Endothelial cell (in vitro differentiated cells): ENCODE measurements at regions not wholly inside any gene's neighbourhood (a gene's known extent, or its start where the extent isn't known, plus 50 kb on each side); places are given as distances from the start of the nearest gene placed in this dataset.
"Not testable (repeated sequence)": the region's sequence is repeated elsewhere in the genome, so short reads cannot be mapped to it uniquely, and the experiment has no call there.

ENCODE experiments used
- DNase-seq: peaks from one replicate; pipeline ENCODE4 v3.0.0; 2021; ENCODE audit warnings: low spot score
- H3K27ac Mint-ChIP-seq: one replicate; pipeline ENCODE4 v1.8.0; 2021; ENCODE audit warnings: mixed read lengths, inconsistent platforms; ENCODE audit not compliant: unreplicated experiment
- H3K27me3 Mint-ChIP-seq: one replicate; pipeline ENCODE4 v1.8.0; 2021; ENCODE audit warnings: mild to moderate bottlenecking, moderate library complexity, mixed read lengths, inconsistent platforms; ENCODE audit not compliant: unreplicated experiment
- H3K36me3 Mint-ChIP-seq: one replicate; pipeline ENCODE4 v1.8.0; 2021; ENCODE audit warnings: mild to moderate bottlenecking, low read depth, mixed read lengths, inconsistent platforms; ENCODE audit not compliant: unreplicated experiment
- H3K4me1 Mint-ChIP-seq: one replicate; pipeline ENCODE4 v1.8.0; 2021; ENCODE audit warnings: mild to moderate bottlenecking, mixed read lengths, inconsistent platforms; ENCODE audit not compliant: unreplicated experiment
- H3K4me3 Mint-ChIP-seq: one replicate; pipeline ENCODE4 v1.8.0; 2021; ENCODE audit warnings: mild to moderate bottlenecking, mixed read lengths, inconsistent platforms; ENCODE audit not compliant: unreplicated experiment
- H3K9me3 Mint-ChIP-seq: one replicate; pipeline ENCODE4 v1.8.0; 2021; ENCODE audit warnings: mixed read lengths, inconsistent platforms; ENCODE audit not compliant: unreplicated experiment
- TF ChIP-seq, protein P1 (sequence below): fragments of 200-600 bp; sonication (generic); IDR thresholded peaks from one replicate; pipeline ENCODE4 v1.5.0; 2021; ENCODE audit warnings: antibody characterized with exemption; ENCODE audit not compliant: unreplicated experiment

DNA sequence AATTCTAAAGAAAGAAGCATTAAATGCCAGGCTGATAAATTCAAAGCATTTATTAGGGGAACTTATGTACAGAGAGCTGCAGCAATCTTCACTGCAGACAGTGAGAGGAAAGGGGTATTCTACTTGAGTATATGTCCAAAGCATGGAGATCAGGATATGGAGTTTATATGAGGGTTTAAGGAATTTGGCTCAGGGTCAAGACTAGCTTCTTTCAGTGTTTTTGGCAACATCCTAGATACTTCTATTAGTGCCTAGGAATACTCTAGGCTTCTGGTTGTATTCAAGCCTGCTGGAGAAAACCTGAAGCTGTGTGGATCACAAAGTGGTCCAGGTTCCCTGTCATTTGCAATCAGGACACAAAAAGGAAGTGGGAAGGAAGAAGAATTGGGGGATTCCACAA lies 194.6 kb downstream of the CETN3 start:
- Mint-ChIP-seq H3K27me3 (no peaks in the 10 kb centered on the region), H3K27ac (no peak overlapping the region), H3K4me1 (no peaks in the 10 kb centered on the region), H3K36me3 (no peaks in the 10 kb centered on the region), H3K9me3 (no peaks in the 10 kb centered on the region), H3K4me3 (no peak overlapping the region)
- TF ChIP-seq, protein P1, sequence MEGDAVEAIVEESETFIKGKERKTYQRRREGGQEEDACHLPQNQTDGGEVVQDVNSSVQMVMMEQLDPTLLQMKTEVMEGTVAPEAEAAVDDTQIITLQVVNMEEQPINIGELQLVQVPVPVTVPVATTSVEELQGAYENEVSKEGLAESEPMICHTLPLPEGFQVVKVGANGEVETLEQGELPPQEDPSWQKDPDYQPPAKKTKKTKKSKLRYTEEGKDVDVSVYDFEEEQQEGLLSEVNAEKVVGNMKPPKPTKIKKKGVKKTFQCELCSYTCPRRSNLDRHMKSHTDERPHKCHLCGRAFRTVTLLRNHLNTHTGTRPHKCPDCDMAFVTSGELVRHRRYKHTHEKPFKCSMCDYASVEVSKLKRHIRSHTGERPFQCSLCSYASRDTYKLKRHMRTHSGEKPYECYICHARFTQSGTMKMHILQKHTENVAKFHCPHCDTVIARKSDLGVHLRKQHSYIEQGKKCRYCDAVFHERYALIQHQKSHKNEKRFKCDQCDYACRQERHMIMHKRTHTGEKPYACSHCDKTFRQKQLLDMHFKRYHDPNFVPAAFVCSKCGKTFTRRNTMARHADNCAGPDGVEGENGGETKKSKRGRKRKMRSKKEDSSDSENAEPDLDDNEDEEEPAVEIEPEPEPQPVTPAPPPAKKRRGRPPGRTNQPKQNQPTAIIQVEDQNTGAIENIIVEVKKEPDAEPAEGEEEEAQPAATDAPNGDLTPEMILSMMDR, result no peak
- no peak for DNase-seq

DNA sequence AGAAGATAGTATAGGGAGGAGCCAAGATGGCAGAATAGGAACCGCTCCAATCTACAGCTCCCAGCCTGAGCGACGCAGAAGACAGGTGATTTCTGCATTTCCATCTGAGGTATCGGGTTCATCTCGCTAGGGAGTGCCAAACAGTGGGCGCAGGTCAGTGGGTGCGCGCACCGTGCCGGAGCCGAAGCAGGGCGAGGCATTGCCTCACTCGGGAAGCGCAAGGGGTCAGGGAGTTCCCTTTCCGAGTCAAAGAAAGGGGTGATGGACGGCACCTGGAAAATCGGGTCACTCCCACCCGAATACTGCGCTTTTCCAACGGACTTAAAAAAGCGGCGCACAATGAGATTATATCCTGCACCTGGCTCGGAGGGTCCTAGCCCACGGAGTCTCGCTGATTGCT lies 201.2 kb downstream of the CETN3 start:
- not testable (repeated sequence) for H3K36me3 Mint-ChIP-seq, H3K9me3 Mint-ChIP-seq, DNase-seq, H3K4me1 Mint-ChIP-seq, H3K27me3 Mint-ChIP-seq, H3K27ac Mint-ChIP-seq
- H3K4me3 Mint-ChIP-seq, result peak overlapping the region; percentile 42

DNA sequence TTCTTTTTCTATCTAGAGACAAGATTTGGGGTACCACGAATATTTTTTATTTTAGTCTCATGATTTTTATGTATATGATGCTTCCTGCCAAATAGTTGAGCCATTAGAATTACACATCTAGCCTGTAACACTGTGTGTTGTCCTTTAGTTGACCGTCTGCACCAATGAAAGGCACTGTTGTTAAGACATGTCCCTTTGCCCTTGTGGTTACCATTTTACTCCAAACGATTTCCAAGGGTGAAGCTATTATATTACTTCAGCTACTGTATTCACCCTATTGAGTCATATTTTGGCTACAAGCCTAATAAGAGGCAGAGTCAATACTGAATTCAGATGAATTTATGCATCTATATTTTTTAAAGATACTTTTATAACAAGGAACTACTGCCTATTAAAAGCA lies 207.6 kb downstream of the CETN3 start:
- Mint-ChIP-seq H3K9me3 (no peaks in the 10 kb centered on the region), H3K36me3 (no peaks in the 10 kb centered on the region), H3K4me3 (no peak overlapping the region), H3K27ac (no peak overlapping the region), H3K4me1 (peaks cover 6% of the 10 kb centered on the region), H3K27me3 (no peaks in the 10 kb centered on the region)
- no peak for DNase-seq
- TF ChIP-seq, protein P1, result no peak

DNA sequence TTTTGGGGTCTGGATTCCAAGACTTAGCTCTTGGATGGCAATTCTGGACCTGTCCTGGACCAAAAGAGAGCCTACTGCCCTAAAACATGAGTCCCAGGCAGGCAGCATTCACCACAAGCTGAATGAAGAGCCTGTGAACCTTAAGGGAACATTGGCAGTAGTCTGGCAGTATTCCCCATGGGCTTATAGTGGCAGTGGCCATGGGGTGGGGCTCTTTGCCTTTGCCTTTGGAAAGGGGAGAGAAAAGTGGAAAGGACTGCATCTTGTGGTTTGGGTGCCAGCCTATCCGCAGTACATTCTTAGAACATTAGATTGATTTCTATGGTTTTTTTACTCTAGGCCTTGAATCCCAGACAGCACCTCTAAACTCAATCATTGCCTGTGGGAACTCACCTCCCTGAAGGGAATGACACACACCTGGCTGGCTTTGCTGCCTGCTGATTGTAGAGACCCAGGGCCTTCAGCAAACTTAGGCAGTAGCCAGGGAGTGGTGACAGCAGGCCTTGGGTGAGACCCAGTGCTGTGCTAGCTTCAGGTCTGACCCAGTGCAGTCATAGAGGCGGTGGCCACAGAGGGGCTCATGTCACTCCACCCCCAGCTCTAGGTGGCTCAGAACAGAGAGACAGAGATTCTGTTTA lies 216.3 kb downstream of the CETN3 start:
- Mint-ChIP-seq H3K27ac (no peak overlapping the region), H3K9me3 (peaks cover 5% of the 10 kb centered on the region), H3K4me1 (peaks cover 8% of the 10 kb centered on the region), H3K36me3 (no peaks in the 10 kb centered on the region), H3K4me3 (no peak overlapping the region), H3K27me3 (peaks cover 2% of the 10 kb centered on the region)
- TF ChIP-seq, protein P1, result no peak
- DNase-seq, result no peak

DNA sequence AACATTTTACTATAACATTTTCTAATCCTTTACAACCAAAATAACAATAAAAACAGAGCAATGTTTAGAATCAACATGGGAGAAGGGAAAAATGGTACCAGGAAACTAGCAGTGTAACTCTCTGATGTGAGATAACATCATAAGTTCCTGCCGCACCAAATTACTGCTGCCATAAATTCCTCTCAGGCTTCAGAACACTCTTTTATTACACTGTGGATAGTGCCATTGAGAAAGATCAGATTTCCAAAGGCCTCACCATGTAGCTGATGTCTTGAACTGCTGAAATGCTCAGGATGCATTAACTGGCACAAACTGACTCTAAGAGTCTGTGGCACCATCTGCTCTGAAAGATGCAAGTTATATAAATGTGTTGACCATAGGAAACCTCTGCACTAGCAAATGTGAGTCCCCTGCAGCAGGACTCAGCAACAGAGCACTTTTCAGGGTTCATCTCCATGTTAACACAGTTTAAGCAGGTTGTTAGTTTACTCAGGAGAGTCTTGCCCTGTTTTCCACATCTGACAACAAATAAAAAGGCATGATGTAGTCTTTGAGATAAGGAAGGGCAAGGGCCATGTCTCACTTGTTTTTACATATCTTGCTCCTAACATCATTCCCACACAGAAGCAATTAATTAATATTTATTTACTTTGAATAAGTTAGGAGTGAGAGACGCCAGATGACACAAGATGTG lies 218.1 kb downstream of the CETN3 start:
- peaks cover 5% of the 10 kb centered on the region for H3K9me3 Mint-ChIP-seq
- no peak for DNase-seq
- H3K4me3 Mint-ChIP-seq, result no peak overlapping the region
- no peak overlapping the region for H3K27ac Mint-ChIP-seq
- peaks cover 3% of the 10 kb centered on the region for H3K4me1 Mint-ChIP-seq
- H3K36me3 Mint-ChIP-seq, result no peaks in the 10 kb centered on the region
- H3K27me3 Mint-ChIP-seq, result peaks cover 2% of the 10 kb centered on the region
- TF ChIP-seq, protein P1, result no peak
